ELF-1 (cell line): ENCODE measurements at regions not wholly inside any gene's neighbourhood (a gene's known extent, or its start where the extent isn't known, plus 50 kb on each side); places are given as distances from the start of the nearest gene placed in this dataset.
"Not testable (repeated sequence)": the region's sequence is repeated elsewhere in the genome, so short reads cannot be mapped to it uniquely, and the experiment has no call there.

Experiments
- DNase-seq: peaks from one replicate; pipeline ENCODE4 v3.0.0-alpha.2; 2016; ENCODE audit warnings: low read depth, low spot score

- no peak for DNase-seq
Measured at GRCh38 chr2:203629699-203630098, 76.7 kb upstream of the CD28 start.

- no peak for DNase-seq
Measured at GRCh38 chr2:203631068-203631757, 75.2 kb upstream of the CD28 start.

- no peak for DNase-seq
Measured at GRCh38 chr2:203636588-203637470, 69.6 kb upstream of the CD28 start.

GRCh38 chr2:203637471-203638167, 68.8 kb upstream of the CD28 start:
- no peak for DNase-seq

GRCh38 chr2:203641865-203642264, 64.6 kb upstream of the CD28 start:
- DNase-seq = not testable (repeated sequence)

- not testable (repeated sequence) for DNase-seq
Measured at GRCh38 chr2:203642841-203643240, 63.6 kb upstream of the CD28 start.

- no peak for DNase-seq
Measured at GRCh38 chr2:203645831-203646230, 60.6 kb upstream of the CD28 start.

GRCh38 chr2:203646266-203646864, 60.1 kb upstream of the CD28 start:
- DNase-seq = no peak

GRCh38 chr2:203646961-203647360, 59.5 kb upstream of the CD28 start:
- no peak for DNase-seq

GRCh38 chr2:203647579-203647978, 58.9 kb upstream of the CD28 start:
- DNase-seq = no peak

GRCh38 chr2:203648273-203648672, 58.2 kb upstream of the CD28 start:
- no peak for DNase-seq

GRCh38 chr2:203649176-203649814, 57.1 kb upstream of the CD28 start:
- no peak for DNase-seq

- DNase-seq = no peak
Measured at GRCh38 chr2:203650860-203651613, 55.4 kb upstream of the CD28 start.

- no peak for DNase-seq
Measured at GRCh38 chr2:203651621-203652020, 54.8 kb upstream of the CD28 start.

GRCh38 chr2:203654826-203655225, 51.6 kb upstream of the CD28 start:
- DNase-seq = no peak

GRCh38 chr2:203656522-203657287, 49.7 kb upstream of the CD28 start:
- DNase-seq = peak; percentile 41
